G401.6 (cell line): ENCODE measurements at regions not wholly inside any gene's neighbourhood (a gene's known extent, or its start where the extent isn't known, plus 50 kb on each side); places are given as distances from the start of the nearest gene placed in this dataset.
"Not testable (repeated sequence)": the region's sequence is repeated elsewhere in the genome, so short reads cannot be mapped to it uniquely, and the experiment has no call there.

Source experiments
- FAIRE-seq: peaks from 2 replicates; lab custom pipeline; 2012; peaks lifted over from hg19 to GRCh38; lab: Jason Lieb, UNC

DNA sequence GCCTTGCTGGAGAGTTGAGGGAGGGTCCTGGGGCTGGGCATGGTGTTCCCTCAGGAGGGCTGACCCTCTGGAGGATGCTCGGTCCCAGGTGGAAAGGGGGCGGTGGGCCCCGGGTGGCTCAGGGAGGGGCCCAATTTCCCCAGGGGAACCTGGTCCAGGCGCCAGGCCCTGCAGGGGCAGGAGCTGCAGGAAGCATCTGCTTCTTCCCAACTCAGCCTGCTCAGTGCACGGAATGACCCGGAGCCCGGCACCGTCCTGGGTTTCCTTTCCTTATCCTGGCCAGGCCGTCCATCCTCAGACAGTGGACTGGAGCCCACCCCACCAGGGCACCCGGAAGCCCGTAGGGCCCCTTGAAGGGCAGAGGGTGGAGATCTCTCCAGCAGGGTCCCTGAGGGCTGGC is 235.9 kb downstream of the TMEM121 start:
- FAIRE-seq = not testable (repeated sequence)

GRCh38 chr14:105764254-105764901 is 238.0 kb downstream of the TMEM121 start:
- not testable (repeated sequence) for FAIRE-seq

- not testable (repeated sequence) for FAIRE-seq
Measured at GRCh38 chr14:105765072-105765825, 238.9 kb downstream of the TMEM121 start.

GRCh38 chr14:105765893-105766614 is 239.7 kb downstream of the TMEM121 start:
- FAIRE-seq = no peak

DNA sequence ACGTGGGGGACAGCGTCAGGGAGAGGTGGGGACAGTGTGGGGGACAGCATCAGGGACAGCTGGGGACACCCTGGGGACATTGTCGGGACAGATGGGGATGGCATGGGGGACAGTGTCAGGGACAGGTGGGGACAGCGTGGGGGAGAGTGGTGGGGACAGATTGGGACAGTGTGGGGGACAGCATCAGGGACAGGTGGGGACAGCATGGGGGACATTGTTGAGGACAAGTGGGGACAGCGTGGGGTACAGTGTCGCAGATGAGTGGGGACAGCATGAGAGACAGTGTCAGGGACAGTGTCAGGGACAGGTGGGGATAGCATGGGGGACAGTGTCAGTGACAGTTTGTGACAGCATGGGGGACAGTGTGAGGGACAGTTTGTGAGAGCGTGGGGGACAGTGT is 240.9 kb downstream of the TMEM121 start:
- FAIRE-seq = no peak

DNA sequence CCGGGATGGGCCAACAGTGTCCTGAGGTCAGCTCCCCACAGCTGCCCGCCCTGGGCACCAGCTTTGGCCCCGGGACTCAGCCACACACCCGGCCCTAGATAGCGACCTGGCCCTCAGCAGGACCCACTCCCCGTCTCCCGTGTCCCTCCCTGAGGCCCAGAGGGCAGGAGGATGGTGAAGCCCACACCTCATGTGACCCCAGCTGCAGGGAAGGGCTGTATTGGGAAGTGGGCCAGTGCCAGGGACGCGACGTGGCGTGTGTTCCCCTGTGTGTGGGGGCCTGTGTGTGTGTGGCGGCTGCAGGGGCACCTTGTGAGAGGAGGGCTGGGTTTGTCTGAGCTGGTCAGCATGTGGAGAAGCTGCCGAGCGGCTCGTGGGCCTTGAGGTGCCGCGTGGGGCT is 241.7 kb downstream of the TMEM121 start:
- FAIRE-seq = not testable (repeated sequence)

DNA sequence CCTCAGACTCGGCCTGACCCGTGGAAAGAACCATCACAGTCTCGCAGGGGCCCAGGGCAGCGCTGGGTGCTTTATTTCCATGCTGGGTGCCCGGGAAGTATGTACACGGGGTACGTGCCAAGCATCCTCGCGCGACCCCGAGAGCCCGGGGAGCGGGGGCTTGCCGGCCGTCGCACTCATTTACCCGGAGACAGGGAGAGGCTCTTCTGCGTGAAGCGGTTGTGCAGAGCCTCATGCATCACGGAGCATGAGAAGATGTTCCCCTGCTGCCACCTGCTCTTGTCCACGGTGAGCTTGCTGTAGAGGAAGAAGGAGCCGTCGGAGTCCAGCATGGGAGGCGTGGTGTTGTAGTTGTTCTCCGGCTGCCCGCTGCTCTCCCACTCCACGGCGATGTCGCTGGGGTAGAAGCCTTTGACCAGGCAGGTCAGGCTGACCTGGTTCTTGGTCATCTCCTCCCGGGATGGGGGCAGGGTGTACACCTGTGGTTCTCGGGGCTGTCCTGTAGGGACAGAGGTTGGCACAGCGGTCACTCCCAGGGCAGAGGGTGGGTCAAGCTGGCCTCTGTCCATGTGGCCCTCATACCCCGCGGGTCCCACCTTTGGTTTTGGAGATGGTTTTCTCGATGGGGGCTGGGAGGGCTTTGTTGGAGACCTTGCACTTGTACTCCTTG is 242.8 kb downstream of the TMEM121 start:
- not testable (repeated sequence) for FAIRE-seq

- FAIRE-seq = not testable (repeated sequence)
Measured at GRCh38 chr14:105770619-105771216, 244.3 kb downstream of the TMEM121 start.

DNA sequence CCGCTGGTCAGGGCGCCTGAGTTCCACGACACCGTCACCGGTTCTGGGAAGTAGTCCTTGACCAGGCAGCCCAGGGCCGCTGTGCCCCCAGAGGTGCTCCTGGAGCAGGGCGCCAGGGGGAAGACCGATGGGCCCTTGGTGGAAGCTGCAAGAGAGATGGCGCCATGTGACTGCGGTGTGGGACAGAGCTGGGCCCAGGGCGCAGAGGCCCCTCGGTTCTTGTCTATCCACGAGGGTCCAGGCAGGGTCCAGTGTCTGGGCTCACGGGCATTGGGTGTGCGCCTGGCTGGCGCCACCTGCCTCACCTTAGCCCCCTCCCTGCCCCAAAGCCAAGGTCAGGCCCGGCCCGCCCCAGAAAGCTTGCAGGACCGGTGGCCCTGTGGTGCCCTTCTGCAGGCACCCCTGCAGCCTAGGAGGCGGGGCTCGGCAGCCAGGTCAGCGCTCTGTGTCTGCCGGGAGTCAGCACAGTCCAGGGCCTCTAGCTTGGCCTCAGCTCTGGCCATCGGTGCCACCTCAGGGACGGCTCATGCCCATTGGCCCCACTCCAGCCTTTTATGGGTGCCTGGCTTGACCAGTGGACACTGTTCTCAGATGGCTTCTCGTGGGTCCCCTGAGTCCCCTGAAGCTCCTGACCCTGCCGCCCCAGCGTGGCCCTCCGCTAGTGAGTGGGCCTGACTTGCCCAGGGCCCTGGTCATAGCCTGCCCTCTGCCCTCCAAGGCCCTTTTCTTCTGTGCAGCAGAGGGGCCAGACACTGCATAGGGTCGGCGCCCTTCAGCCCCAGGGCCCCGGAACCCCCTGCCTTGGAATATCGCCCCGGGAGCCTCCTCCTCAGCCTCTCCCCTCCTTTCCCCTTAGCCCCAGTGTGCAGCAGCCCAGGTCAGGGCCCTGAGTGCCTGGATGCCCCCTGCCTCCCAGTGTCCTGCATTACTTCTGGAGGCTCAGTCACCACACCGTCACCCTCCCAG is 245.2 kb downstream of the TMEM121 start:
- FAIRE-seq = not testable (repeated sequence)

- FAIRE-seq = not testable (repeated sequence)
Measured at GRCh38 chr14:105772710-105773250, 246.4 kb downstream of the TMEM121 start.

DNA sequence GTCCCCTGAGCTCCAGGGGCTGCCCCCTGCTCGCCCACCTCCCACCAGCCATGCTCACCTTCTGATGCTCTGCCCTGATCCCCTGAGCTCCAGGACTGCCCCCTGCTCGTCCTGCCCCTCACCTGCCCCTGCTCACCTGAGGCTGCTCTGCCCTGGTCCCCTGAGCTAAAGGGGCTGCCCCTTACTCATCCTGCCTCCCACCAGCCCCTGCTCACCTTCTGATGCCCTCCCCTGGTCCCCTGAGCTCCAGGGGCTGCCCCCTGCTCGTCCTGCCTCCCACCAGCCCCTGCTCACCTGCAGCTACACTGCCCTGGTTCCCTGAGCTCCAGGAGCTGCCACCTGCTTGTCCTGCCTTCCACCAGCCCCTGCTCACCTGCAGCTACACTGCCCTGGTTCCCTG is 247.2 kb downstream of the TMEM121 start:
- no peak for FAIRE-seq

DNA sequence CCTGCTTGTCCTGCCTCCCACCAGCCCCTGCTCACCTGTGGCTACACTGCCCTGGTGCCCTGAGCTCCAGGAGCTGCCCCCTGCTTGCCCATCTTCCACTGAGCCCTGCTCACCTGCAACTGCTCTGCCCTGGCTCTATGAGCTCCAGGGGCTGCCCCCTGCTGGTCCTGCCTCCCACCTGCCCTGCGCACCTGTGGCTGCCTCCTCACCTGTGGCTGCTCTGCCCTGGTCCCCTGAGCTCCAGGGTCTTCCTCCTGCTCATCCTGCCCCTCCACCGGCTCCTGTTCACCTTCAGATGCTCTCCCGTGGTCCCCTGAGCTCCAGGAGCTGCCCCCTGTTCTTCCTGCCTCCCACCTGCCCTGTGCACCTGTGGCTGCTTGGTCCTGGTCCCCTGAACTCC is 247.6 kb downstream of the TMEM121 start:
- no peak for FAIRE-seq

- not testable (repeated sequence) for FAIRE-seq
Measured at GRCh38 chr14:105774585-105775348, 248.4 kb downstream of the TMEM121 start.

- FAIRE-seq = not testable (repeated sequence)
Measured at GRCh38 chr14:105775349-105775923, 249.1 kb downstream of the TMEM121 start.

GRCh38 chr14:105776112-105776511 is 249.7 kb downstream of the TMEM121 start:
- FAIRE-seq = not testable (repeated sequence)

GRCh38 chr14:105776924-105777323 is 250.5 kb downstream of the TMEM121 start:
- FAIRE-seq = no peak

DNA sequence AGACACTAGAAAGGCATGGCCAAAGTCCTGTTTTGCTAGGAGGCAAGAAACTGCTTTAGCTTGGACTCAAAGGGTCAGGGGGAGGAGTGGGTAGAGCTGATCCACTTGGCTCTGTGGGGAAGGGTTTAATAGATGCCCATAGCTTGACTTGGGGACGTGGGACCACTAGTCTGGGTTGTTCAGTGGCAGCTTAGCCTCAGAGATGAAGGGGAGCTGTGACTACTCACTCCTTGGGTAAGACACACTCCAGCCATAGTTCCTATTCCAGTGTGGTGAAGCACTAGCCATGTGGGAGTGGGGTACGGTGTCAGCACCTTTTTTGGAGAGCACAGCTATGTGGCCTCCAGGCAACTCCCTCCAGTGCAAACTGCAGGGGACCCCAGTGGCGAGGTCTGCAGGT is 257.3 kb downstream of the TMEM121 start:
- FAIRE-seq = no peak

DNA sequence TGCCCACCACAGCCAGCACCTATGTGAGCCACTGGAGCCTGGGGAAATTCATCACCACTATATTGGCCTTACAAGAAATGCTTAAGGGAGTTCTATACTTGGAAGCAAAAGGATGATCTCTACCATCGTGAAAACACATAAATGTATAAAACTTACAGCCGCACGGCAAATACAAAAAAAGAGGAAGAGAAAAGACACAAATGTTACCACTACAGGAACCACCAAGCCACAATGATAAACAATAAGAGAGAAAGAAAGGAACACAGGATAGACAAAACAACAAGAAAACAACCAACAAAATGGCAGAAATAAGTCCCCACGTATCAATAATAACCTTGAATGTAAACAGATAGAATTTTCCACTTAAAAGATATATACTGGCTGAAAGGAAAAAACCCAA is 267.5 kb downstream of the TMEM121 start:
- no peak for FAIRE-seq

- FAIRE-seq = no peak
Measured at GRCh38 chr14:105797546-105797945, 271.2 kb downstream of the TMEM121 start.
